Dedifferentiated amniotic fluid mesenchymal stem cell (primary cell): ENCODE measurements at regions not wholly inside any gene's neighbourhood (a gene's known extent, or its start where the extent isn't known, plus 50 kb on each side); places are given as distances from the start of the nearest gene placed in this dataset.
"Not testable (repeated sequence)": the region's sequence is repeated elsewhere in the genome, so short reads cannot be mapped to it uniquely, and the experiment has no call there.

Source experiments
- DNase-seq: peaks from one replicate; pipeline ENCODE4 v3.0.0-alpha.2; 2016; ENCODE audit errors: extremely low spot score

DNA sequence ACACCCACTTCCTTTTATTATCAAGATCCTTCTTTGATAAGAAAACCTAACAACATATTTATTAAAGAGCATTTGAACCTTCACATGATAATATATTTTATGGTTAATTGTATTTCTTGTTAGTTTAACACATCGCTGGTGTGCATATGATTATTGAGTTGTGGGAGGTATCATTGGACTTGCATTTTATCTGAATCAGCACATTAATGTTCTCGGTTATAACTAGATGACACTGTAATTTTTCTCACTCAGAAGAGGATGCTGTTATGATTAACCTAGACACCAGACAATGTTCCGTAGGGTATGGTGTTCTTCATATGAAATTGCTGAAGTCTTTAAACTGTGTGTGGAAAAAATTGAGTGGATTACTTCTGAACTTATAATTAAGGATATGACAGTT, 1188.3 kb upstream of the EPHA6 start:
- DNase-seq = no peak

DNA sequence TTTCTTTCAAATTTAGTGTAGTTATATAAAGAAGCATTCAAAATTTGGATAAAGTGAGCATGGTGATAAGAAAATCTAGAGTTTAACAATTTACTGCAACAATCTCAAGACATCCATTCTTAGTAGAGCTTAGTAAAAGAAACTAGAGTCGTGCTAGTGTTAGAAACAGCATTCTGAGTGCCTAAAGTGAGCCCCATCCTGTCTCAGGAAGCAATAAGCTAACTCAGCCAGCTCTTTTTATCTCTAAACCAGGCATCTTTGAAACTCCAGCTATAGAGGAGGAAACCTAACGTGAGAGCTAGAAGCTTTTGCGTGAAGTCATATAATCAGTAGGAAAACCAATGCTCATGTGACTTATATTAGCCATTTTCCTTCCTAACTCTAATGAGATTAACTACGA, 1187.1 kb upstream of the EPHA6 start:
- DNase-seq = no peak

GRCh38 chr3:95627697-95628096, 1186.7 kb upstream of the EPHA6 start:
- no peak for DNase-seq

DNA sequence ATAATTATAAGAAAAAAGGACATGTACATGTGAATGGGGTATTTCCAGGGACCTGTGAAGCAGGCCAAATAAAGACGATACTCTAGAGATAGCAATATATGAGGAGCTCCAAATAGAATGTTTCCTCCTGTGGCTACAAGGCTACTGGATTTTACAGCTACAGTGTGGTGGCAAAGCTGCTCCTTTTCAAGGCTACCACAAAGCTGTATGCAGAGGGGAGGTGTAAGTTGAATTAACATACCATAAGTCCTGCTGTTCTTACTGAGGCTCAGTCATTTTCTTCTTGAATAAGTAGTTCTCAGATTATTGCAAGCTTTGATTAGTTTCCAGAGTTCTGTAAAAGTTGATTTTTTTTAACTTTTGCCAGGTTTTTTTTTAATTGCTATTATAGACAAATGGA, 1184.6 kb upstream of the EPHA6 start:
- no peak for DNase-seq

- DNase-seq = no peak
Observed at GRCh38 chr3:95645291-95645690, 1169.1 kb upstream of the EPHA6 start.

GRCh38 chr3:95654570-95655362, 1159.6 kb upstream of the EPHA6 start:
- no peak for DNase-seq

DNA sequence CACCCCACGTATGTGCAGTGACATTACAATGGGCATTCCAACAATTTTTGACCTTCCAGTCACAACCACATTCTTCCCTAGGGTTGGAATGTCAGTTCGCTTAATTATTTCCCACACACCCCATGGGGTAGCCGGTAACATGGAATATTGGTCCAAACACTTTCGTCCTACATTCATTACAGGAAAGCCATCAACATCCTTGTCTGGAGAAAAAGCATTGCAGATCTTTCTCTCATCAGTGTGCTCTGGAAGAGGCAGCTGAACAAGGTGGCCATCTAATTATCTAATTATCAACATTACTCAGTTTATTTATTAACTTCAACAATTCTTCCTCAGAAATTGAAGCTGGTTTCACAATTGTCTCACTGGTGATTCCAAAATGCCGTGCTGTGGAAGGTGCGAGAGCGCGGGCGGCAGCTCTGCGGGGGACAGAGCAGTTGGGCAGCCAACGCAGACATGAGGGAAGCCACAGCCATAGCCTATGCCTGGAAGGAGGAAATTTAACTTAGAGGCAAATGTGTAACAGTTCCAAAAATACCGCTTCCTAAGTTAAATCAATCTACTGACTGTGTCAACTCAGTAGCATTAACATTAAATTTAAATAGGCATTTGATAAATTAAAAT, 1158.9 kb upstream of the EPHA6 start:
- no peak for DNase-seq

- no peak for DNase-seq
Observed at GRCh38 chr3:95670765-95671164, 1143.6 kb upstream of the EPHA6 start.

DNA sequence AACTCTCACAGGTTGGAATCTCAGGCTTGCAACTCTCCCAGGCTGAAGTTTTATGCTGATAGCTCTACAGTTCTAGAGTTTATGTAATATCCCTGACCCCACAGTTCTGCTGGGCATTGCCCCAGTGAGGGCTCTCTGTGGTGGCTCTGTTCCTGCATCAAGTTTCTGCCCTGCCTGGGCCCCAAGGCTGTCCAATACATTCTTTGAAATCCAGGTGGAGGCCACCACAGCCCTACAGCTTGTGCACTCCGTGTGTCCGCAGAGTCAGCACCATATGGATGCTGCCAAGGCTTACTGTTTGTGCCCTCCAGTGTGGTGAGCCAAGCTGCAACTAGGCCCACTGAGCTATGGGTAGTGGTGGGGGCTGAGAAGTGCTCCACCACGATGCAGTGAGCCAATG, 1141.2 kb upstream of the EPHA6 start:
- DNase-seq = no peak

GRCh38 chr3:95705786-95706418, 1108.5 kb upstream of the EPHA6 start:
- no peak for DNase-seq

DNA sequence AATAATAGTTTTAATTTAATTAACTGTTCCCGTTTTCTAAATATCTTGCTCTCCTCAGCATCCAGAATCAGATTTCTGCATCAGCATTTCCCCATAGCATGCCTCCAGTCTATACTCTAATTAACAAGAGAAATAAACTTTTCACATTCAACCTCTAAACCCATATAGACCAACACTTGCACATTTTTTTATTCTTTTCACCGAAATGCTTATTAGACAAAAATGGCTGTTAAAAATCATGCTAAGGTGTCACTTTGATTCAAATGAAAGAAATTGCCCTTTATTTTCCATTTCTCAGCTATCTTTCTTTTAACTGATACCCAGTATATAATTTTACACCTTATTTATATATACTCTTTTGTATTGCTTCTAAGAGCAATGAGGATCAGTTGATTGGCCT, 1107.1 kb upstream of the EPHA6 start:
- no peak for DNase-seq

- no peak for DNase-seq
Observed at GRCh38 chr3:95710684-95711083, 1103.7 kb upstream of the EPHA6 start.

GRCh38 chr3:95711789-95712188, 1102.6 kb upstream of the EPHA6 start:
- DNase-seq = no peak

DNA sequence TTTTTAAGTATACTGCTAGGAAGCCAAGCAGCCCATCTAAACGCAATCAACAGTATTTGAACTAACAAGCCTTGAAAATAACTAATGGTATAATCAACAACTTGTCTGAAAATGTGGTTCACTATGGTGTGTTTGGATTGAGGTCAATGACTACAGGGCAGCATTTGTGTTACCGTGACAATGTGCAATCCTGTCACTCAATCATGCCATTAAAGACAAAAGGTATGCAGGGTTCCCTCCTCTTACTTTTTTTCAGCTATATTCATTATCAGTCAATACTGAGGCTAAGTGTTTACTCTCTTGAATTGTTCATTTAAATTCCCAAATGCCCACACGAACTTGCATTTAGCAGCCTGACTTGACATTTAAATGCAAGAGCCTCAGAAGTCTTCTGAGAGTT, 1099.3 kb upstream of the EPHA6 start:
- DNase-seq = no peak

GRCh38 chr3:95717048-95717447, 1097.3 kb upstream of the EPHA6 start:
- no peak for DNase-seq

DNA sequence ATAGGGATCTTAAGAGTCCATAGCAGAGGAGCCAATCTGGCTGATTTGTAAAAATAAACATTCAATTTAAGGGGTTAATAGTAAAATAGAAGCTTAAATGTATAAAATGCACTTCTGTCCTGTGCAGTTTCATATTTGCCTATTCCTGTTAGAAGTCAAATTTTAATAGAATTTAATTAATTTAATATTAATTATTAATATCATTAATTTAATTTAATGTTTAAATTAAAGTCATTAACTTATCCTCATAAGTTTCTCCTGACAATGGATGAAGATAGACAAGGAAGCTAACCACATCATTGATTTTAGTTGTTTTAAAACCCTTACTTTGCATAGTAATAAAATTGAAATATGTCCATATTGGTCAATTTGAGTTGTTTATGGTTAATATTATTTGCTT, 1096.2 kb upstream of the EPHA6 start:
- DNase-seq = no peak

DNA sequence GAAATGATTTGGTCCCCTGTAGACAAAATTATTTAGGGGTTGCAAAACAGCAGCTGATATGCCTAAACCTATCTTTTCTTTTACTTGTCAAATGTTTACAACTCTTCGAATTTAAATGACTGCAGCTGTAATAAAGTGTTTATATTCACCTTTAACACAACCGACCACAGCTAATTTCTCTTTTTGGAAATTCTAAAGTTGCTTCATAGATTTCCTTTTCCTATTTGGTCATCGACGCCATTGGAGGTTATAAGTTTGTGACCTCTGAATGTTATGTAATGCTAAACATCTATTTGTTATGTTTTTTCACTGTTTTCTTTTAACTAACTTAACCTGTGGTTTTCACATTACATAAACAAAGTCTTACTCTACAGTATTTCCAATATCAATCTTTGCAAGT, 1094.9 kb upstream of the EPHA6 start:
- no peak for DNase-seq

DNA sequence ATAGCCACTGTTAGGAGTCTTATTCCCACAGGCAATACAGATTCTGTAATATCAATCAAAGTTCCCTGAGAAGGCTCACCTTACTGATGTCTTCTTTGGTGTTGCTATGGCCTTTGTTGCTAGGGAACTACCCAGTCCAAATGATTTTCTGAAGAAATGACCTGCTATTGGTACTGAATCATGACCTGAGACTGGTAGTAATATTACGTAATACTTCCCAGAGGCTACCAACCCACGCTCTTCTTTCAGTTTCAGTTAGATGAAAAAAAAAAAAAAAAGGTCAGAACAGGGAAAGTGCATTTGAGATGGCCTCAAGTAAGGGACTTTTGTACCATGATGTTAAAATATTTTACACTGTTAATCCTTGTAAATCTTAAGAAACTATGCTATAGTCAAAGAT, 1092.5 kb upstream of the EPHA6 start:
- DNase-seq = no peak

- DNase-seq = no peak
Observed at GRCh38 chr3:95725770-95726169, 1088.6 kb upstream of the EPHA6 start.

- no peak for DNase-seq
Observed at GRCh38 chr3:95731753-95732152, 1082.6 kb upstream of the EPHA6 start.

DNA sequence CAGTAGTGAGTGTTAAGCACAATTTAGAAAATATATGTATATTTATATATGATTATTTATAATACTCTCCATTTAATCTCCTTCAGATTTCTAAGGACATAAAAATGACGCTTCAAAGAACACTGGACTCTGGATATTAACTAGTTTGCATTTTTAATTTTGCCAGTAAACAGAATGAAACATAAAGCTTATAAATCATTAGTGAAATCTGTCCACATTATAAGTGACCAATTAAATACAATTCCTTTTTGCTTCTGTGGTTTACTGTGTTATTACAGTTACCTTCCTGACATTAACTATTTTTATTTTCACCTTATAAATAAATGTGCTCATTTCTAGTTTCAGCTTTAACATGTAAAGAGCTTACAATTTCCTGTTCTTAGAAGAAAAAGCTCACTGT, 1081.1 kb upstream of the EPHA6 start:
- no peak for DNase-seq

GRCh38 chr3:95738045-95738444, 1076.3 kb upstream of the EPHA6 start:
- no peak for DNase-seq

DNA sequence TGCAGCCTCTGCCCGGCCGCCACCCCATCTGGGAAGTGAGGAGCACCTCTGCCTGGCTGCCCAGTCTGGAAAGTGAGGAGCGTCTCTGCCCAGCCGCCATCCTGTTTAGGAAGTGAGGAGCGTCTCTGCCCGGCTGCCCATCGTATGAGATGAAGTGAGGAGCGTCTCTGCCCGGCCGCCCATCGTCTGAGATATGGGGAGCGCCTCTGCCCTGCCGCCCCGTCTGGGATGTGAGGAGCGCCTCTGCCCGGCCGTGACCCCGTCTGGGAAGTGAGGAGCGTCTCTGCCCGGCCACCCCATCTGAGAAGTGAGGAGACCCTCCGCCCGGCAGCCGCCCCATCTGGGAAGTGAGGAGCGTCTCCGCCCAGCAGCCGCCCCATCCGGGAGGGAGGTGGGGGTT, 1069.5 kb upstream of the EPHA6 start:
- DNase-seq = not testable (repeated sequence)
